AG09309 (cell line): ENCODE measurements at regions not wholly inside any gene's neighbourhood (a gene's known extent, or its start where the extent isn't known, plus 50 kb on each side); places are given as distances from the start of the nearest gene placed in this dataset.

Source experiments
- DNase-seq: peaks from one replicate; pipeline ENCODE4 v3.0.0-alpha.2; 2010; ENCODE audit warnings: low read depth
- H3K4me3 ChIP-seq: 2 replicates; pipeline ENCODE4 v1.5.1; 2011; ENCODE audit warnings: mild to moderate bottlenecking, low read depth, low read length, moderate library complexity; ENCODE audit not compliant: control insufficient read depth
- TF ChIP-seq, protein P1 (sequence below): IDR thresholded peaks from 2 replicates; pipeline ENCODE4 v1.5.1; 2011; ENCODE audit warnings: mild to moderate bottlenecking, low read depth, low read length, inconsistent platforms; ENCODE audit not compliant: insufficient read depth, control insufficient read depth; ENCODE audit errors: missing control alignments

DNA sequence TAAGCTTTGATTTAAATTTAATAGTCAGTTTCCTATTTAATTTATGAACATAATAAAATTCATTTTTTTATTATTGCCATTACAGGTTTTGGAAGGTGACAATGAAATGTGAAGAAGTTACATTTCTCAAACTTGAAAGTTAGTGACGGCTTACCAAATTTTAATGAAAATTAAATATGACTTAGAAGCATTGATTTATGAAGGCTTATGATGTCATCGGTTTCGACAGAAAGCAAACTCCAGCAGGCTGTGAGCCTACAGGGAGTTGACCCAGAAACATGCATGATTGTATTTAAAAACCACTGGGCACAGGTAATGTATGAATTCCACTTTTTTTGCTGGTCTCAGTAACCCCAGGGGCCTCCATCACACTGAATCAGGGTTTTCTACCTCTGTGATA is 157.1 kb downstream of the FHIP1A start:
- no peak for DNase-seq
- H3K4me3 ChIP-seq = no peak overlapping the region
- TF ChIP-seq, protein P1, sequence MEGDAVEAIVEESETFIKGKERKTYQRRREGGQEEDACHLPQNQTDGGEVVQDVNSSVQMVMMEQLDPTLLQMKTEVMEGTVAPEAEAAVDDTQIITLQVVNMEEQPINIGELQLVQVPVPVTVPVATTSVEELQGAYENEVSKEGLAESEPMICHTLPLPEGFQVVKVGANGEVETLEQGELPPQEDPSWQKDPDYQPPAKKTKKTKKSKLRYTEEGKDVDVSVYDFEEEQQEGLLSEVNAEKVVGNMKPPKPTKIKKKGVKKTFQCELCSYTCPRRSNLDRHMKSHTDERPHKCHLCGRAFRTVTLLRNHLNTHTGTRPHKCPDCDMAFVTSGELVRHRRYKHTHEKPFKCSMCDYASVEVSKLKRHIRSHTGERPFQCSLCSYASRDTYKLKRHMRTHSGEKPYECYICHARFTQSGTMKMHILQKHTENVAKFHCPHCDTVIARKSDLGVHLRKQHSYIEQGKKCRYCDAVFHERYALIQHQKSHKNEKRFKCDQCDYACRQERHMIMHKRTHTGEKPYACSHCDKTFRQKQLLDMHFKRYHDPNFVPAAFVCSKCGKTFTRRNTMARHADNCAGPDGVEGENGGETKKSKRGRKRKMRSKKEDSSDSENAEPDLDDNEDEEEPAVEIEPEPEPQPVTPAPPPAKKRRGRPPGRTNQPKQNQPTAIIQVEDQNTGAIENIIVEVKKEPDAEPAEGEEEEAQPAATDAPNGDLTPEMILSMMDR = no peak

DNA sequence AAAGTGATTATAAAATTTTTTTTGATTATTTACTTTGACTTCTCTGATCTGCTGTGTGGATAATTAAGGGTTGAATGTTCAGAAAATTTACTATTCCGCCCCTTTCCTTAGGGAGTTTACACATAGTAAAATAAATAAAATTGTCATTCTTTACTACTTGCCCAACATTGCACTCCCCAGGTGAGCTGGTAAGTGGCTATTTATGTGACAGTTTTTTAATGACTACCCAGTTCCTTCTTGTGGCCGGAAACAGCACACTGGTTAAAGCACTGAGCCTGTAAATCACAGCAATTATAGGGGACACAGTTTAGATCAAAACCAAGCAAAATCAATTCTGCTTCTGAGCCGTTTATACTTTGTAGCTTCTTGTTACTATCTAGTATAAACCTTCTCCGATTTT is 158.1 kb downstream of the FHIP1A start:
- TF ChIP-seq, protein P1 = no peak
- H3K4me3 ChIP-seq = no peak overlapping the region
- no peak for DNase-seq

DNA sequence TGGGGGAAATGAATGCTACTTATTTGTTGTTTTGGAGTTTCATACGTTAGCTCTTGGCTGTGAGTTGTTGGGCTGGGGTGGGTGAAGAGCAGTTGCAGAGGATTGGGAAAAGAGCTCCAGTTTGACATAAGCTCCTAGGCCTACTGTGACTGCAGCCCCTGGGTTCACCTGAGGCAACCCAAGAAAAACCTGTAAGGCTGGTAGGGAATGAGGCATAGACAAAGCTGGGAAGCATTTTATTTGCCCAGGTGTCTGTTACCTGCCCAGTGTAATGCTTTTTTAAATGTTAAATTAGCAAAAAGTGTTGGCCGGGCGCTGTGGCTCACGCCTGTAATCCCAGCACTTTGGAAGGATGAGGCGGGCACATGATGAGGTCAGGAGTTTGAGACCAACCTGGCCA is 160.0 kb downstream of the FHIP1A start:
- TF ChIP-seq, protein P1 = no peak
- DNase-seq = no peak
- no peak overlapping the region for H3K4me3 ChIP-seq

DNA sequence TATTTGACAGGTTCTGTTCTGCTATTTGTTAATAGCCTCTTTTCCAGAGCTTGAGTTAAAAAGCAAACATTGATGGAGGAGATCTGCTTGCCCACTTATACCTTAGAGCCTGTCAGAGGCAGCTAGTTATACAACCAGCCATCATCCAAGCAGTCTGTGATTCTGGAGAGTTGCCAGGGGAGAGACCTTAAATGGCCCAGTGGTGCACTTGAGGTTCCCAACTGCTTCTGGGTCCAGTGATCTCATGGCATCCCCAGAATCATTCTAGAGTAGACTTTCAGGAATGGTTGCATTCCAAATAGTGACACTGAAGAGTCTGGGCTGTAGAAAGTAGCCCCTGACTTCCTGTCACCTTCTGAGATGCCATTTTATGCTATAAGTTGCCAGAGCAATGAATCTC is 160.7 kb downstream of the FHIP1A start:
- no peak for DNase-seq
- TF ChIP-seq, protein P1 = no peak
- H3K4me3 ChIP-seq = no peak overlapping the region

DNA sequence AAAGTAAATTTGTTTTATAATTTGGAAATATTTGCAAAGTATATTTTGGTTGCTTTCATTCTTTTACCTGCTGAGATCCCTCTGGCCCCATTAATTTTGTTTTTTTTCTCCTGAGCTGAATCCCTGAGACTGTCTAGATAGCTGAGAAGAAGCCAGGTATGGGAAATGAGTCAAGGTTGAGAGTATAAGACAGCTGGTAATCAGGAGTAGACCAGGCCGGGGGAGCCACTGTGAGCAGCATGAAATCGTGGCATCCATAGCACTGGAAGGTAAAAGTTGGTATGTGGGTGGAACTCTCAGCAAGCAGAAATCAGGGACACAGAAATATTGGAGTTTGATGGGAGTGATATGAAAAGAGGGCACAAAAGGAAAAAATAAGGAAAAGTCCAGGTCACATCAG is 164.5 kb downstream of the FHIP1A start:
- DNase-seq = no peak
- TF ChIP-seq, protein P1 = no peak
- H3K4me3 ChIP-seq = no peak overlapping the region

DNA sequence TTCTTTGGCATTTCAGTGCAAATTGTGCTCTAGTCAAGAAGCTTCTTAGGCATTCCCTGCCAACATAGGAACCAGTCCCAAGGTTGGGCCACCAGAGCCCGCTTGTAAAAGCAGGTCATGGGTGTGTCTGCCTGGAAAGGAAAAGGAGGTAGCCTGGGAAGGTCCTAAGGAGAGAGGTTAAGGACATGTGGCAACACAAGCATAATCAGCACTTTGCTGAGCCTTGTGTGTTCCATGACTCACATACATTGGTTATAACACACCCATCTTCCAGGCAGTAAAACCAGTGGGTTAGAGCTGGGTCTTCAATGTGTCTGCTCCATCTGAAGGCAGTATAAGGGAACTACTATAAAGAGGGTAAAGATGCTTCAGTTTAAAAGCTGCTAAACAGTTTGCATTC is 165.0 kb downstream of the FHIP1A start:
- H3K4me3 ChIP-seq = no peak overlapping the region
- TF ChIP-seq, protein P1 = no peak
- no peak for DNase-seq

DNA sequence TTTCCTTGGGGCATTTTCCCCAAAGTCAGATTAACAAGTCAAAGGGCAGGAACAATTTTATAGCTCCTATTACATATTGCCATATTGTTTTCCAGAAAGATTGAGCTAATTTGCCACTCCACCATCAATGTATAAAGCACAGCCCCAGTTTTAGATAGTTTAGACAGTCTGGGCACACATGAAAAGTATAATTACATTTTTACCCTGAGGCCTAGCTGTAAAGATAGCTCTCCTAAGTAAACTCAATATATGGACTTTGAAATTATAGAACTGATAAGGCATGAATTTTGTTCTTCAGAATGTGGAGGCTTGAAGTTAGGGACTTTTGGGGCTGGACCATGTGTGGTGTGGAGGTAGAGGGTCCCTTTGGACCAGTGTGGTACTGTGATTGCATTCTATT is 166.0 kb downstream of the FHIP1A start:
- TF ChIP-seq, protein P1 = no peak
- no peak overlapping the region for H3K4me3 ChIP-seq
- DNase-seq = no peak
